Hippocampal formation (tissue), 2 donors: ENCODE measurements at regions not wholly inside any gene's neighbourhood (a gene's known extent, or its start where the extent isn't known, plus 50 kb on each side); places are given as distances from the start of the nearest gene placed in this dataset.
"Not testable (repeated sequence)": the region's sequence is repeated elsewhere in the genome, so short reads cannot be mapped to it uniquely, and the experiment has no call there.

Experiments
- DNase-seq, 2 donors: peaks; one replicate each; lab custom pipeline; 2025; lab: John Stamatoyannopoulos, UW

DNA sequence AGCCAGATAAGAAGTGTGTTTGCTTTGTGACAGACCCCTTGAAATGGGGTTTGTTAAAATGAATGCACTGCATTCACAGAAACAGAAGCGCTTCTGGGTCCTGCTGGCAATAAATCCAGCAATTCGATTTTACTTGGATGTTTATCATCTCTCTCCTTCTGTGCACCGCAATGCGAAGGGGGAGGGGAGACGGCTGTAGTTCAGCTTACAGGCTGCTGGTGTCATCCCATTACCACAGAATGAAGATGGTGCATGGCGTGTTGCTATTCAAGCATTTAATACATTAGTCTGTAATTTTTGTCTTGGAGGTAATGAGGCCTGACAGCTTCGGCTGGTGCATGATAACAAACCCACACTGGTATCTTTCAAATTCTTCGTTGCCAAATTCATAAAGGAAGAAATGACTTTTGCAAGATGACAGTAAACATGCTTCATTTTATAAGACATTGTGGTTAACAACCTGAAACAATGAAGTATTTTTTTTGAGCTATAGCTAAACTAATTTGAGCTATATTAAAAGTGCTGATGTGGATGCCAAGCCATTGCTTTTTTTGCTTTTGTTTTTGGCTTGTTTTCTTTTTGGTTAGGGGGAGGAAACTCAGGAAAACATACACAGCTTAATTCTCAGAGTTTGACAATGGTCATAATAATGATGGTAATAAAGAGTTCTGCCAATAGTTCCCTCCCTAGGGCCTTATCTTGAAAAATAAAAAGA lies 418.3 kb downstream of the OTOL1 start:
- peak; percentile 57 to 74 for DNase-seq

GRCh38 chr3:161915418-161915750 lies 418.8 kb downstream of the OTOL1 start:
- DNase-seq: peak in 1 of 2 donors; percentile 2

DNA sequence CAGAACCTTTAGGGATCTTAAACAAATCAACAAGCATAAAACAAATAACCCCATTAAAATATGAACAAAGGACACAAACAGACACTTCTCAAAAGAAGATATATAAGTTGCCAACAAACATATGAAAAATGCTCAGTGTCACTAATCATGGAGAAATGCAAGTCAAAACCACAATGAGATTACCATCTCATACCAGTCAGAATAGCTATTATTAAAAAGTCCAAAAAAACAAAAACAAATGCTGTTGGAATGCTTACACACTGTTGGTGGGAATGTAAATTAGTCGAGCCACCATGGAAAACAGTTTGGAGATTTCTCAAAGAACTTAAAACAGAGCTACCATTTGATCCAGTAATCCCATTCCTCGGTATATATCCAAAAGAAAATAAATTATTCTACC lies 423.6 kb downstream of the OTOL1 start:
- DNase-seq: no peak

DNA sequence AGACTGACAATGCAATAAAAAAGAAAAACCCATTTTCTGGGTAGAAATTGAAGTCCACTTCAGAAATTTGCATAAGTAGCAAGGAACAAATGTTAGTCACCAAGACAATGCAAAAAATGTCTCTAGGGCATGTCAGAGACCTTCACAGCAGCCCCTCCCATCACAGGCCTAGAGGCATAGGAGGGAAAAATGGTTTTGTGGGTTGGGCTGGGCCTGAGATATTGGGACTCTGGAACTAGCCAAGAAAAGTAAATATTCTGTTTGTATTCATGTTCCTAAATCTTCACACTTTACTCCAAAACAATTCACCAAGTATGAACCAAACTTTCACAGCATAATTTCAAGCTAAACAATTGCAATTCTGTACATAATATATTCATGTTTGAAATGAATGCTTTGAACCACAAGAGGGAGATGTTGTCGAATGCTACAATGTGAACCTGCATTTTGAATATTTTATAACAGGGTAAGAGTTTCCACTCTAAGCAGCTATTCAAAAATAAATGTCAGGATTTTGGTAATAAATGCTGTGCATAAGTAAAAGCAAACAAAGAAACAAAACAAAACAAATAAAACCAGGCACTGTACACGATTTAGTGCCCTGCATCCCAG lies 429.2 kb downstream of the OTOL1 start:
- DNase-seq: no peak

DNA sequence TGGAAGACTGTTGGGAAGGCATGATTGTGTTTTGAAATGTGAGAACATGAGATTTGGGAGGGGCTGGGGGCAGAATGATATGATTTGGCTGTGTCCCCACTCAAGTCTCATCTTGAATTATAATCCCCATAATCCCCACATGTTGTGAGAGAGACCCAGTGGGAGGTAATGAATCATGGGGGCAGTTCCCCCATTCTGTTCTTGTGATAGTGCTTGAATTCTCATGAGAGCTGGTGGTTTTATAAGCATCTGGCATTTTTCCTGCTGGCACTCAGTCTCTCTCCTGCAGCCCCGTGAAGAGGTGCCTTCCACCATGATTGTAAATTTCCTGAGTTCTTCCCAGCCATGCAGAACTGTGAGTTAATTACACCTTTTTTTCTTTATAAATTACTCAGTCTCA lies 430.5 kb downstream of the OTOL1 start:
- DNase-seq: no peak

DNA sequence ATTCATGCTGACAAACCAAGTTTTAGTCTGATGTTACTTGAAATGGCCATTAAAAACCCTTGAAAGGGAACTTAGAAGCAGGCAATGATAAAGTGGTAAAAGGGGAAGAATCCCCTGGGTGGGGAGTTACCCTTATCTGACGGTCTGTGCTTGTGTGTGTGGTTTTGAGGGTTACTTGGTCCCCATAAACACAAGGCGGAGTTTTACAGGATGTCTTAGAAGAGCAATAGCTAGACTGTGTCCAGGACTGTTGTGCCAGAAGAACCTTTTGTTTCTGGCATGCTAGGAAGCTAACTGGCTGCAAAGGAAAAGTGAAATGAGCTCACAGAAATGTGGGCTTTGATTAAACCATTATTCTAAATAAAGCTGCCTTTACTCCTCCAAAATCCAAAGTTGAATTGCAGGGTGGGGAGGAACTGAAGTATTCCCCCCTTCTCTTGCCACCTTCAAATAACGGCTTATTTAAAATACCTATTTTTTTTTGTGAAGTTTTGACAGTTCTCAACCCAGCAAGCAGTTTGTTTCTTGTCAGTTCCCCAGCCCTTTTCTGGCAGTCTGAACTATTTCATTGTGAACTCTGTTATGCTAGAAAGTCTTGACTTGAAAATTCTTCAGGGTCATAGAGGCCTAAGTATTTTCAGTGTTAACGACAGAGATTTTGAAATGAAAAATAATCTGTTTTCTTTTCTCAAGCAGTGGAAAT lies 443.5 kb downstream of the OTOL1 start:
- DNase-seq: no peak

DNA sequence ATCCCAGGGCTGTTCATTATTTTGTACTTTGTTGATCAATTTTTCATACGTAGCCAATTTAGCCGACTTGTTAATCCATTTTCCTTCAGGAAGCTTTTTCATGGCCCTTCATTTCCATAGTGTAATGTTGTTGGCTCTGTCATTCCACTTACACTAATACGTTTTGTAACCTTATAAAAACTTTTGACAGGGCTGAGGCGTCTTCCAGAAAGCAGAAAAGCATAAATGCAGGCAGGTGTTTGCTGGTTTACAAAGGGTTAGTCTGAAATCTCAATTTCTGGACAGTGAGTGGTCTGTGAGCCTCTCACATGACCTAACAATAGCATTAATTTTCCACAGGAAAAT lies 444.0 kb downstream of the OTOL1 start:
- no peak for DNase-seq

GRCh38 chr3:161941891-161942290 lies 445.3 kb downstream of the OTOL1 start:
- DNase-seq: no peak

DNA sequence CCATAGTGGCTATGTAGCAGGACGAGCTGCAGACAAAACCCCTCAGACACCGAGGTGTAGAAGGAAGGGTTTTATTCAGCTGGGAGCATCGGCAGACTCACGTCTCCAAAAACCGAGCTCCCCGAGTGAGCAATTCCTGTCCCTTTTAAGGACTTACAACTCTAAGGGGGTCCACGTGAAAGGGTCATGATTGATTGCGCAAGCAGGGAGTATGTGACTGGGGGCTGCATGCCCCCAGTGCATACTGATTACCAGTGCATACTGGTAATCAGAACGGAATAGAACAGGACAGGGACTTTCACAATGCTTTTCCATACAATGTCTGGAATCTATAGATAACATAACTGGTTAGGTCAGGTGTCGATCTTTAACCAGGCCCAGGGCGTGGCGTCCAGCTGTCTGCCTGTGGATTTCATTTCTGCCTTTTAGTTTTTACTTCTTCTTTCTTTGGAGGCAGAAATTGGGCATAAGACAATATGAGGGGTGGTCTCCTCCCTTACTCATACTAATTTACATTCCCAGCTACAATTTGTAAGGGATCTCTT lies 447.3 kb downstream of the OTOL1 start:
- DNase-seq: not testable (repeated sequence)

DNA sequence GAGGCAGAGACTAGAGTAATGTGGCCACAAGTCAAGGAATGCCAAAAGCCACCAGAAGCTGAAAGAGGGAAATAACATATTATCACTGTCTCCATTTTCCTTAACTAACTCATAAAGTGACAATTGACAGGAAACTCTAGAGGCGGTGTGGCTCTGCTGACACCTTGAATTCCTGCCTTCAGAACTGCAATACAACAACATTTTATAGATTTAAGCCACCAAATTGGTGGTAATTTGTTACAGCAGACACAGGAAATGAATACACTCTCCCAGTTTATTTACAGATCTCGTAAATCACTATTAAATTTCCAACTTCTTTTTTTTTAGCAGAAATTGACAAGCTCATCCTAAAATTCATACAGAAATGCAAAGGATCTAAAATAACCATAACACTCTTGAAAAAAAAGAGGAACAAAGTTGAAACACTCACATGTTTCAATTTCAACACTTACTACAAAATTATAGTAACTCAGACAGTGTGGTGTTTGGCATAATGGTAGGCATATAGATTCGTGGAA lies 449.9 kb downstream of the OTOL1 start:
- no peak for DNase-seq

- DNase-seq: no peak
Observed at GRCh38 chr3:161950318-161950868, 453.8 kb downstream of the OTOL1 start.

- no peak for DNase-seq
Observed at GRCh38 chr3:161957467-161957866, 460.9 kb downstream of the OTOL1 start.

GRCh38 chr3:161964857-161965256 lies 468.2 kb downstream of the OTOL1 start:
- no peak for DNase-seq

GRCh38 chr3:161969867-161970266 lies 473.3 kb downstream of the OTOL1 start:
- no peak for DNase-seq

GRCh38 chr3:161975201-161975600 lies 478.6 kb downstream of the OTOL1 start:
- no peak for DNase-seq

DNA sequence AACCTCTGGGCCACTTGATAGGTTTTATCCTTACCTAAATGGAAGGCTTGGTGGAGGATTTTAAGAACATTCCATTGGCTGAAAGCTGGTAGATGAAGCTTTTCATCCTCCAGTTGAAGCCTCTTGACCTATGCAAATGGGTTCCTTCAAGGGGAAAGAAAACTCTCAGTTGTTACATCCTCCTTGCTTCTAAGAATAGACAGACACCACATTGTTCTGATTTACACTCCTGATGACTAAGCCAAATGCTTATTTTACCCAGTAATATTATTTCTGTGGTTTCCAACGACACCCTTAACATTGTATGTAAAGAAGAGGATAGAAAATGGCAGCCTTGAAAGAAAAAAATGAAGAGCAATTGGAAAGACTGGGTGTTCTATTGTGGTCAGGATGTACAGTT lies 480.5 kb downstream of the OTOL1 start:
- DNase-seq: no peak

DNA sequence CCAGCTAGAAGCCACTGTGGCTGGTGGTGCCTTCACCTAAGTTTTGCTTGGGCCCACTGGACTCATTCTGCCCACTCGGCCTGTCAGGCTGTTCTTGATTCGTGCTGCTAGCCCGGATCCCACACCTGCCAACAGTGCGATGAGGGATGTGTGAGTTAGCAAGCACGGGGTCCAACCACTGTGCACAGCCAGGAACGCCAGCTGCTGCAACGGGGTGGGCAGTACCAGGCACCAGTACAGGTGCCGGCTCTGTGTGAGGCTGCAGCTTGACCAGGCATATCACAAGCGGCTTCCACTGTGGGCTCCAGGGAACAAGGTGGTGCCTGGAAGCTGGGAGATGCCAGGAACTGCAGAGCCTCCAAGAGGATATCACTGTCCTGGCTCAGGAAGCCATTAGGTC lies 481.2 kb downstream of the OTOL1 start:
- no peak for DNase-seq

DNA sequence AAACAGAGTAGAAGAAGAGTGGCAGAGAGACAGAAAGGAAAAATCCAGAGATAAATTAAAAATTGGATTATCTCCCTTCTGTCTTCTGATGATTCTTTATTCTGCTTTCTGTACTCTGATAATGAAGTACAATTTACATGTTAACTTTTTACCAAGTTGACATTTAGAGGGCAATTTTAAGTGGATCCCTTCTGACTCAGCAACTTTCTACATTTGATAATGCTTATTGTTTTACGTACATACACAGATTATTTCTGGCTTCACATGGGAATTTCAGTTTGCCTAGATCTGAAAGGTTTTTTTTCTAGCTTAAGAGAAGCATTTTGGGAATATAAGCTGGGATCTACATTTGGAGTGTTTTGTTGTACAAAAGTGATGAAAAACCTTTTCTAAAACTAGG lies 491.3 kb downstream of the OTOL1 start:
- DNase-seq: no peak

DNA sequence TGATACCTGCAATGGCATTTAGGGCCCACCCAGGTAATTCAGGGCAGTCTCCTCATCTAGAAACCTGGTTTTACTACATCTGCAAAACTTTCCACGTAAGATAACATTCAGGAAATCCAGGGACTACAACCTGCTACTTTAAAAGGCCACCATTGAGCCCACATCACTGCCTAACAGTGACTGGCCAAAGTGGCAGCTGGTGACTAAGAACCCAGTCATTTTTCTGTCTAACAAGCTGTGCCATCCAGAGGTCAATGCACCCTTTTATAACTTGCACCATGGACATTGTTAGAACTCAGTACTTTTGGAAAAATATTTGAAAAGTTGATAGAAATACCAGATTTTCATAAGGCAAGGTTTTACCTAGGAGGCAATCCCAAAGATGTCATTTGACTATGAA lies 492.4 kb downstream of the OTOL1 start:
- no peak for DNase-seq

DNA sequence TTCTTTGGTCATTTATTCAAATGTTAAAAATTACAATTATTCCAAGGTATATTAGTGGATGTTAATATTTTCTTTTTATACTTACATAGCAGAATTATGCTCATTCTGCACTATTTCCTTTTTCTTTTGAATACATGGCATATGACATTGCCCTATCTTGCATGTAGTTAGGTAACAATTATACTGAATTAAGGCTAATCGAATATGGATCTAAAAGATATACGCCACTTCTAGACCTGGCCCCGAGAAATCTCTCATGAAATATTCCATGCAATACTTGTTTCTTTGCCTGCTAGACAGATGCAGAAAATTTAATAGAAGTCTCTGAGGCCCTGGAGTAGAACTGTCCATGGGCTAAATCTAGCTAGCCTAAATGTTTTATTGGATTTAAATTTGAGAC lies 493.4 kb downstream of the OTOL1 start:
- no peak for DNase-seq

DNA sequence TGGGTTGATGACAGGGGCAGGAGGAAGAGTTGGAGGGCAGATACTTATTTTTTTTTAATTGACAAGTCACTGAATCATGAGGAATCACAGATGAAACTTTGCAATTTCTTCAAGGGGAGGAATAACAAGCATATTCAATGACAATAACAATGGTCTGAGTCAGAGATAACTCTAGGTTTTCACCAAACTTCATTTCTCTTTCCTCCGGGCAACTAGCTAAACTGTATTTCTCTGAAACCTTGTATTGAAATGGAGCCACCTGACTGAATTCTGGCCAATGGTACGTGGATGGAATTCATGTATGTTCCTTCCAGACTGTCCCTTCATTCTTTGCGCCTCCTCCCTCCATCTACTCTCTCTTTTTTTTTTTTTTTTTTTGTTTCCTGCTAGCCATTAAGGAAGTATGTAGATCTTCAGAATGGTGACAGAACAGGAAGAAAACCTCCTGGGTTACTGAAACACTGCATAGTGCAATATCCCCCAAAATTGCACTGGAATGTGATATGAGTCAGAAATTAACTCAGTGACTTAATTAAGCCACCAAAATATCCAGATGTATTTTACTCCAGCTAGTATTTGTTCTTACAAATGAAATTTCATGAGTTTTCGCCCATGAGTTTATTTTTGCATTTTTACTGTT lies 495.4 kb downstream of the OTOL1 start:
- no peak for DNase-seq

DNA sequence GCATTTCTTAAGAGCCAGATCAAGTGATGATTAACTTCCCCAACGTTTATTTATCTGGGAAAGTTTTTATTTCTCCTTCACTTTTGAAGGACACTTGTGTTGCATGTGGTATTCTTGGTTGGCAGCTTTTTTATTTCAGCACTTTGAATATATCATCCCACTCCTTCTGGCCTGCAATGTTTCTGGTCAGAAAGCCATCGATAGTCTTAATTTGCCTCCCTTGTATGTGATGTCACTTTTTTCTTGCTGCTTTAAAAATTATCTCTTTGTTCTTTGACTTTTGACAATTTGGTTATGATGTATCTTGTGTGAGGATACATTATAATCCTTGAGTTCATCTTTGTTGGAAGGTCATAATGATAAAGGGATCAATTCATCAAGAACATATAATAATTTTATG lies 503.2 kb downstream of the OTOL1 start:
- DNase-seq: no peak
